ENCODE measurements at regions not wholly inside any gene's neighbourhood (a gene's known extent, or its start where the extent isn't known, plus 50 kb on each side); places are given as distances from the start of the nearest gene placed in this dataset.

DNA sequence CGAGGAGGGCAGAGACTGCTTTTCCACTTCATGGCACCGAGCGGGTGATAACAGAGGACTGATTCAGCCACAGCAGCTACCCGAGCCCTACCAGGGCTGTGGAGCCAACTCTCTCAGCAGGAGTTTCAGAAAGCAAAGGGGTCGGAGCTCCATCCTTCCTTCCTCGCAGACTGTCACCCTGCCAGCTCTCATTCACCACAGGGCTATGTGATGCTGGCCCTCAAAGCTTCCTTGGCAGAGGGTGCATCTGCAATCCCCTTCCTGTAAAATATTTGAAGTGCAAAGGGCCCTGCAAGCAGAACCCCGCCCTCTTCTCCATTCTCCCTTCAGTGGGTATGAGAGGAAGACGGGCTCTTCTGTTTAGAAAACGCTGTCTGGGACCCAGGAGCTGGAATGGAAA lies 105.3 kb upstream of the LYZL2 start:
- TF ChIP-seq BHLHE40 (IDR thresholded peaks at IDR 0.05; ENCODE audit: borderline replicate concordance) (no peak), ZNF384 (IDR thresholded peaks at IDR 0.05) (no peak), FOXM1 (IDR thresholded peaks at IDR 0.05; ENCODE audit: borderline replicate concordance) (no peak), TARDBP (IDR thresholded peaks at IDR 0.05) (no peak), FOXA1 (IDR thresholded peaks at IDR 0.05) (no peak), HDGF (IDR thresholded peaks at IDR 0.05; ENCODE audit: borderline replicate concordance) (no peak), SUZ12 (IDR thresholded peaks at IDR 0.05) (no peak)
